ENCODE measurements at regions not wholly inside any gene's neighbourhood (a gene's known extent, or its start where the extent isn't known, plus 50 kb on each side); places are given as distances from the start of the nearest gene placed in this dataset.
A peak's percentile ranks its signal among the peaks of the same experiment; 100 is the strongest.

DNA sequence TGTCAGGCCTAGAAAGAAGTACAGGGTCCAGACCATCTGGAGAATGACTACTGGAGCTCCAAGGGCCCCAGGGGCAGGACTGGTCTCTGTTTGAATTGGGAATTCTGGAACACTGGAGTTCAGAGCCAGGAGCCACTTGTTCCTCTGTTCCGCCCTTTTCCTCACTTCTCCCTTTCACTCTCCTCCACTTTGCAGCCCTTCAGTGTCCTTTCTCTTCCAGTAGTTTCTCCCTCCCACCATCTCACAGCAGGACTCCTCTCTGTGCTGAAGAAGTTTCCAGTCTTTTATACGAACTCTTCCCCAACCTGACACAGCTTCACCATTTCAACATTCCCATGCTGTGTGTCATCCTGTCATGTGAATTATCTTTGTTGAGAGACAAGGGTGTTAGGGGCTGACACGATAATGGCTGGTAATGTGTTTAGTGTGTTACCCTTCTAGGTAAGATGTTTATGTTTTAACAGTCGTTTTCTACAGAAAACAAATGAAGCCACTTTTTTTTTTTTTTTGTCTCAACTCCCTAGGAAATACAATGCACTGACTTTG is 180.3 kb upstream of the MYOCD start:
- in situ Hi-C loops (cut with HindIII; ENCODE audit: low pct_unique_long_range_greater_than_20kb, low sequenced_read_pairs) = no loop called here

DNA sequence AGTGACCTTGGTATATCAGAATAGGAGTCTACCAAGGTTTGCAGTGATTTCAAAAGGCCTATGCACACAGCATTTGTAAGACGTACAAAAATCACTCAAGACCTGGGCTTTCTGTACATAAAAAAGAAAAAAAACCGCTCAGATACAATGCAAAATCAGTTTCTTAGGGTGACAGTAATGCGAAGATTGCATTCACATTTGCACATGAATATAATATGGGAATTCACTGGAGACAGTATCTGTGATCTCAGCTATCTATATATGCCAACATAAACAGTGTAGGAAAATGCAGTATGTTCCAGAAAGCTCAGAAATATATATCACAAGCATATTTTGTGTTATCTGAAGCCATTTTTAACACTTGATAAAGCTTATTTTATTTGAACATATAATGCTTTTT is 176.4 kb upstream of the MYOCD start:
- DNase-seq (ENCODE audit: low read depth) = no peak
- in situ Hi-C loops (cut with HindIII; ENCODE audit: low pct_unique_long_range_greater_than_20kb, low sequenced_read_pairs) = no loop called here

More for the DNA sequence above, 180.3 kb upstream of the MYOCD start:
- DNase-seq (ENCODE audit: low read depth) = peak; percentile 10

DNA sequence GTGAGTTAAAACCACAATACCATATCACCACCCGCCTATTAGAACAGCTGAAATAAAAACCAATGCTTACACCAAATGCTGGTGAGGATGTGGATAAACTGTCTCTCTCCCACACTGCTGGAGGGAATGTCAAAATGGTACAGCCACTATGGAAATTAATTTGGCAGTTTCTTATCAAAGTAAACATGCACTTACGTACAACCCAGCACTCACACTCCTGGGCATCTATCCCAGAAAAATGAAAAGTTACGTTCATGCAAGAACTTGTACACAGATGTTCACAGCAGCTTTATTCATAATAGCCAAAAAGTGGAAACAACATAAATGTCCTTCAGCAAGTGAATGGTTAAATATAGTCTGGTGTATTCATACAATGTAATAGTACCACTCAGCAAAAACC is 173.2 kb upstream of the MYOCD start:
- DNase-seq (ENCODE audit: low read depth) = no peak
- in situ Hi-C loops (cut with HindIII; ENCODE audit: low pct_unique_long_range_greater_than_20kb, low sequenced_read_pairs) = no loop called here

DNA sequence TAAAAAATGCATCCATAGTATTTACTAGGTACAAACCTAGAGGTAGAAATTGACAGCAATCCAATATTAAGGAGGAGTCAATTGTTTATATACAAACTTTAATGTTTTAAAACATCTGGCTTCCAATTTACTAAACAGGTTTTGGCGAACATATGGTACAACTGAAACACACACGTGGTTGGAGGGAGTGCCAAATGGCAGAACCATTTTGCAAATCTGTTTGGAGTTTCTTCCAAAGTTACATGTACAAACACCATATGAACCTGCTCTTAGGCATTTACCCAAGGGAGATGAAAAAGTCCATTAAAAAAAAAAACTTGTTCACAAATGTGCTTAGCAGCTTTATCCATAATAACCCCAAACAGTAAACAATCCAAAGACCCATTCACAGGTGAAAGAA is 159.8 kb upstream of the MYOCD start:
- in situ Hi-C loops (cut with HindIII; ENCODE audit: low pct_unique_long_range_greater_than_20kb, low sequenced_read_pairs) = no loop called here
- DNase-seq (ENCODE audit: low read depth) = no peak

DNA sequence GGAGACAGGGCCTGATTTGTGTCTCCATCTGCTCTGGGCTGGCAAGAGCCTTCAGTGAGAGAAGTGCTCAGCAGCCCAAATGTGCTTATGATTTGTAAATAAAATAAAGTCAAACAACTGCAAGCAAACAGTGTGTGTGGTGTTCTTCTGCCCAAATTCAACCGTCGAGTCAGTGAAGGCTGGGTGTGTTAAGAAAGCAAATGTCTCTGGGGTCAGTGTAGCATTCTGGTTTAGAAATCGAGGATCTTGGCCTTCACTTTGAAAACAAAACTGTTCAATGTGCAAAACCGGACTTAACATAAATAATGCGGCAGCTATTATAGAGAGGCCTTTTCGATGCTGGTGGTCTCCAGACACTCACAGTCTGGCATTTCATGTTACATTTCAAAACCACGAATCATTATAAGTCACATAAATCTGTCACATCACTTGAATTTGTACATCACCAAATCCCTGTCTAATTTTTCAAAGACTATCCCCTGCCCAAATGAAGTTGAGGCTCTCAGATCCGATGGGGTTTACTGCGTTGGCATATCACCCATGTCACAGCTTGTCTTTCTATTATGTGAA is 158.6 kb upstream of the MYOCD start:
- DNase-seq (ENCODE audit: low read depth) = no peak
- in situ Hi-C loops (cut with HindIII; ENCODE audit: low pct_unique_long_range_greater_than_20kb, low sequenced_read_pairs) = no loop called here

DNA sequence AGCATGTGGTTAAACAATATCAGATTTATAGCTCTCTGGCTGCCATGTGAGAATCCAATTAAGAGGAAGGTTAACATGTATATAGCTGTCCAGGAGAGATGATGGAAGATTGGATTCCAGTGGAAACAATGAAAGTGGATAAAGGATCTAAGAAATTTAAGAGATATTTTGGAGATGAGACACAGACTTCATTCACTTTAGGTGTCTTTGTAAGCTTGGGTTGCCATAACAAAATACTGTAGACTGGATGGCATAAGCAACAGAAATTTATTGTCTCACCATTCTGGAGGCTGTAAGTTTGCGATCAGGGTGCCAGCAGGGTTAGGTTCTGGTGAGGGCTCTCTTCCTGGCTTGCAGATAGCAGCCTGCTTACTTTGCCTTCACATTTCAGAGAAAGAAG is 155.9 kb upstream of the MYOCD start:
- in situ Hi-C loops (cut with HindIII; ENCODE audit: low pct_unique_long_range_greater_than_20kb, low sequenced_read_pairs) = no loop called here
- DNase-seq (ENCODE audit: low read depth) = no peak

DNA sequence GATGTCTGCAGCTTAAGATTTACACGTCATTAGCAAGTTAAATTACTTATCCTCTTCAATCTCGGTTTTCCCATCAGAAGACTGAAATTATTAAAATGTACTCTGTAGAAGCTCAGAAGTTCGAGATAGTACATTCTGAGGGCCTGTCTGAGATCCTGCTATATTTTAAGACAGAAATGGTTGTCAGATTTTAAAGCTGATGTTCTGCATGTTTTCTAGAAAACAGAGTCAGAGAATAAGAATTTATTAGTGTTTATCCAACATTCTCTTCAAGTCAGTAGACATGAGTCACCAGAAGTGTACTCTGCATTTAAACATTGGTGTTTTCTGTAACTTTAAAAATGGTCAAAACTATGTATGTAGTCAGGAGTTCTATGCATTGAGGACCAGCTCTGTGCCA is 155.2 kb upstream of the MYOCD start:
- in situ Hi-C loops (cut with HindIII; ENCODE audit: low pct_unique_long_range_greater_than_20kb, low sequenced_read_pairs) = no loop called here
- DNase-seq (ENCODE audit: low read depth) = no peak

DNA sequence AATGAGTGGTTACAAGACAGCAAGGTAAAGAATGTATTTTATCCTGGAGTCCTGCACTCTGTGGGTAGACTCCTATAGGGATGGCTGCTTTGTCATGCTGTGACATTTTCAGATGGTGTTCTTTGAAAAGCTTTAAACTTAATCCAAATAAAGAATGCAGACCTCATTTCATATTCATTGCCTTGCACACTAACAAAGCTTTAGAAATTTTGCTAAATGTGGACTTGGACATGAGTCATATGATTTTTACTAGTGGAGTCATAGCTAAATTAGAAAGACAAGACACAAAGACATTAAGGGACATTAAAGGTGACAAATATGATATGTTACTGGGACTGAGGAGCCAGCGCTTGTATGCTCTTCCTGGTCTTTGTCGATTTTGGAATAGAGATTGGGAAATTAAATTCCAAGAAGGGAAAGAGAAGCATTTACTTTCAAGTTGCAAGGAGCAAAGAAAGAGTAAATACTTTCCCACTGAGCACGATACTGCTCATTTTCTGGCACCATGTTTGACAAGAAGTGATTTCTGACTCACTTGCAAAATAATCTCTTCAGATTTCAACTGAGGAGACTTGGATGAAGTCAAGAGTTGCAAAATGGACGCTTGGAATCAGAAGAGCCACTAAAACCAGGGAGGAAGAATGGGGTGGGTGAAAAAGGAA is 152.9 kb upstream of the MYOCD start:
- DNase-seq (ENCODE audit: low read depth) = no peak
- in situ Hi-C loops (cut with HindIII; ENCODE audit: low pct_unique_long_range_greater_than_20kb, low sequenced_read_pairs) = no loop called here

DNA sequence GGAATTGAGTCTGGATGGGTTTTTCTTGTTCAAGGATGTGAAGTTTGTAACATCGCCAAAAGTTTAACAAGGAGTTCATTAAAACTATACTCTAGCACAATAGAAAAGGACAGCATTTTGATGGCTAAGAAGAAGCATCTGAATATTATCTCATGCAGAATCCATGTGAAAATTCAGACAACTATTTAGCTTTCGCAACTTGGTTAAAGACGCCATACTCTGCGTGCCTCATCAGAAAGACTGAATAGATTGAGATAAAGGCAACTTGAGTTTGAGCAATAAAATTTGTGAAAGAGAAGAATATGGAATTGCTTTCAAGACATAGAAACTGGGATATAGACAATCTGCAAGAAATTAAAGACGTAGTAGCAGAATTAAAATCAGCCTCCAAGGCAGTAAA is 151.1 kb upstream of the MYOCD start:
- DNase-seq (ENCODE audit: low read depth) = no peak
- in situ Hi-C loops (cut with HindIII; ENCODE audit: low pct_unique_long_range_greater_than_20kb, low sequenced_read_pairs) = no loop called here

DNA sequence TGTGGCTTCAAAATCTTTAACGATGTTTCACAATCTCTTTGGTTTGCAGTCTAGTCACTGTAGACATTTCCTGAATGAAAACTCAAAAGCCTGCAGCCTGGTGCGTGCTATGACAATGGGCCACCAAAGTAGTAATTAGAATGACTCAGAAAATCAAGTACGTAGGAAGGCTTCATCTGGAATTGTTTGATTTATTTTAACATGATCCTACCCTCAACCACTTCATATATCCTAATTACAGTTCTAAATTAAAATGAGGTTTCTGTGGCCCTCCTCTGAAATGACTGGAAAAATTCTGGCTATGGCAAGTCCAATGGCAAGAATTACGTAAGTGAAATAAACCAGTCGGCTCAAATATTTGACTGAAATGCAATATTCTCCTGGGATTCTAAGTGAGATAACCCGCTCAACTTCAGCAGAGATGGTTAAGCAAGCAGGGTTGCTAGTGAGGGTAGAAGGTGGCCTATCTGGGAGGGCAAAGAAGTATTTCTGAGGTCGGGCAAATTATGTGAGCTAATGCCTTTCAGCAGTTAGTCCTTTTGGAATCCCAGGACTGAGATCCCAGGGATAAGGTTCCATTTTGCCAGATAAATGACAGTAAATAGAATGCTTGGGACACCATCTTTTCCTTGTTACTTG is 145.6 kb upstream of the MYOCD start:
- no peak for DNase-seq (ENCODE audit: low read depth)
- in situ Hi-C loops (cut with HindIII; ENCODE audit: low pct_unique_long_range_greater_than_20kb, low sequenced_read_pairs) = no loop called here

DNA sequence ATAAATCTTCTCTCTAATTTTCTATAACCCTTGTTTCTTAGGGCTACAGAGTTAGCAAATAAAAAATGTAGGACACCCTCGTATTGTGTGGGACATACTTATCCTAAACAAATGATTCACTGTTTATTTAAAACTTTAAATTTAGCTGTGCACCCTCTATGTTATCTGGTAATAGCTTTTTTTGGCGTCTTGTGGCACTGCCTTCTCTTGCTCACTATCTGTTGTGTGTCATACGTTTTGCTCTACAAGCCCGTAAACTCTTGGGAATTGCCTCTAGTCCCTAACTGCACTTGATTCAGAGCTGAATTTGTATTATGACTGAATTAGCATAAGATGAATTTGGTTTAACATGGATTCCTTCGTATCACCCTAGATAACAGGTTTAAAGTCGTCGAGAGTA is 144.3 kb upstream of the MYOCD start:
- no peak for DNase-seq (ENCODE audit: low read depth)
- in situ Hi-C loops (cut with HindIII; ENCODE audit: low pct_unique_long_range_greater_than_20kb, low sequenced_read_pairs) = no loop called here

DNA sequence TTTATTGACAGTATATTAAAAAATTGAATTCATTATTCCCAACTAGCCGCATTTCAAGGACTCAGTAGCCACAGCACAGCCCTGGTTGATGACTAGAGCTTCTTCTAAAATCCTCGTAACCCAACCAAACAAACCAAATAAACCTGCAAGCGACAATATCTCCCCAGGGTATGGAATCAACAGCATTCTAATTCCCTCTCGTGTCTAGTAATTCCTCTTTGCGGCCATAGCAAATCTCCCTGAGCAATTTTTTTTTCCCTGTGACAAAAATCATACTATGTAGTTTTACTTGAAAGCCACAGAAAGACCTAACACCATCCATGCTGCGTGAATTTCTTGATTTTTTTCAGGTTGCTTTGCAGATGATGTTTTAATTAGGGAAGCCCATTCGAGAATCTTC is 143.4 kb upstream of the MYOCD start:
- in situ Hi-C loops (cut with HindIII; ENCODE audit: low pct_unique_long_range_greater_than_20kb, low sequenced_read_pairs) = no loop called here
- no peak for DNase-seq (ENCODE audit: low read depth)

DNA sequence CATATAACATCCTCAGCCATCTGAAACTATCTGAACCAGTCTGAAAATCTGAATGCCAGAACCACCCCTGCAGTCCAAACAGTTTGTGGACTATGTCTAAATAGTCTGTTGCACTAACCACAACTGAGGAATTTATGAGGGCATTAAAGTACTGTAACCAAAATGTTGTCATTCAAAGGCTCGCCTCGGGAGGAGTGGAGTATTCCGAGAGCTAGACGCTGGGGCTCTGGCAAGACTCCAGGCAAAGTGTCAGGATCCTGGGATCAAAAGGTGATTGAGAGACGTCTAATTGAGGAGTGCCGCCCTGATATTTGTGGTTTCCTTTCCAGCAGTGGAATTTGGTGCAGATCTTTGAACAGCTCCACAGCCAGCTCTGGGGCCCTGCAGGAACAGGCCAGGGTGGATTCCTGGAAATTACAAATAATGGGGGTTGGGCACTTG is 142.9 kb upstream of the MYOCD start:
- peak; percentile 93 for DNase-seq (ENCODE audit: low read depth)
- in situ Hi-C loops (cut with HindIII; ENCODE audit: low pct_unique_long_range_greater_than_20kb, low sequenced_read_pairs) = no loop called here

DNA sequence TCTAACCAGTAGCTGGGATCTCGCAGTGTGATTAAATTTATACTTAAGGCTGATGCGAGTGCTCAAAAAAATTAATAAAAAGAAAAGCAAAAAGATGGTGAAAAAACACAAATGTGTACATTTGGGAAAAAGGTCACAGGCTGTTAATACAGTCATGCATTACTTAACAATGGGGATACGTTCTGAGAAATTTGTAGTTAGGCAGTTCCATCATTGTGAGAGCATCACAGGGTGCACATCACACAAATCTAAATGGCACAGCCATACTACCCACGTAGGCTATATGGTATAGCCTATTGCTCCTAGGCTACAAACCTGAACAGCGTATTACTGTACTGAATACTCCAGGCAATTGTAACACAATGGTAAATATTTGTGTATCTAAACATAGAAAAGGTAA is 142.4 kb upstream of the MYOCD start:
- DNase-seq (ENCODE audit: low read depth) = no peak
- in situ Hi-C loops (cut with HindIII; ENCODE audit: low pct_unique_long_range_greater_than_20kb, low sequenced_read_pairs) = no loop called here

DNA sequence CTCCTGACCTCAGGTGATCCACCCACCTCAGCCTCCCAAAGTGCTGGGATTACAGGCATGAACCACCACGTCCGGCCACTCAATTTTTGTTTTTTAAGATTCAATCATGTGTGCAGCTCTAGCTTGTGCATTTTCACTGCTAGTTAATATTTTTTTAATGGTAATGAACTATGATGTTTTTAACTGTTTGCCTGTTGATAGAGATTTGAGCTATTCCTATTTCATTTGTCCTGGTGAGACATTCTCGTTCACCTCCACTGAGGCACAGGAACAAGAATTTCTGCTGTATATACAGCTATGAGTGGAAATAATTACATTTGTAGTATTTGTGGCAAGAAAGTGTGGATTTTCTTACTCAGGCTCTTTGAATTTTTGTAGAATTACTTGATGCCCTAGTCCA is 137.7 kb upstream of the MYOCD start:
- DNase-seq (ENCODE audit: low read depth) = peak; percentile 84
- in situ Hi-C loops (cut with HindIII; ENCODE audit: low pct_unique_long_range_greater_than_20kb, low sequenced_read_pairs) = no loop called here

DNA sequence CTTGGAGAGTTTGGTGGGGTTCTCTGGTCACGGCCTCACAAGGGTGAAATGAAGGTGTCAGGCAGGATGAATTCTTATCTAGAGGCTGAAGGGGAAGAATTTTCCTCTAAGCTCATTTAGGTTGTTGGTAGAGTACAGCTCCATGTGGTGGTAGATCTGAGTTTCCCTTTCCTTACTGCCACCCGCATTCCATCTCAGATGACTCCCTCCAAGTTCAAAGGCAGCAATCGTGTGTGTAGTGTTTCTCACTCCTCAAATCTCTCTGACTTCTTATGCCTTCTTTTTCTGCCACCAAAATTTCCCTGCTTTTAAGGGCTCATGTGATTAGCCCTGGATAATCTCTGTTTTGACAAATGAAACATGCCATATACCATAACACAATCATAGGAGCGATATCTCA is 135.5 kb upstream of the MYOCD start:
- no peak for DNase-seq (ENCODE audit: low read depth)
- in situ Hi-C loops (cut with HindIII; ENCODE audit: low pct_unique_long_range_greater_than_20kb, low sequenced_read_pairs) = no loop called here

DNA sequence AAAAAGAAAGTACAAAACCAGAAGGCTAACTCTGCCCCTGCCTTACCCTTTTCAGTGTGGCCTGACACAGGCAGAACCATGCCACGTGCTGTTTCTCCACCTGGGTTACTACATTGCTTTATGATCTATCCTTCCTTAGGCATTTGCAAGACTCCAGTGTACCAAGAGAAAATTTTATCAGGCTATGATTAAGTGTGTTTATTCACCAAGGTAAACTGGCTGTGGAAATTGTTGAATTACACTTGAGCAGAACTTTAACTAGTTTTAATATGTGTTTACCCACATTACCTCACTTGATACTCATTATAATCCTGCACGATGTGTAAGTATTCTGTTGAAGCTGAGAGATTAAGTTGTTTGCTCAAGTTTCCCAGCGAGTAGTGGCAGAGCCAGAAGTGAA is 129.7 kb upstream of the MYOCD start:
- DNase-seq (ENCODE audit: low read depth) = no peak
- in situ Hi-C loops (cut with HindIII; ENCODE audit: low pct_unique_long_range_greater_than_20kb, low sequenced_read_pairs) = no loop called here

DNA sequence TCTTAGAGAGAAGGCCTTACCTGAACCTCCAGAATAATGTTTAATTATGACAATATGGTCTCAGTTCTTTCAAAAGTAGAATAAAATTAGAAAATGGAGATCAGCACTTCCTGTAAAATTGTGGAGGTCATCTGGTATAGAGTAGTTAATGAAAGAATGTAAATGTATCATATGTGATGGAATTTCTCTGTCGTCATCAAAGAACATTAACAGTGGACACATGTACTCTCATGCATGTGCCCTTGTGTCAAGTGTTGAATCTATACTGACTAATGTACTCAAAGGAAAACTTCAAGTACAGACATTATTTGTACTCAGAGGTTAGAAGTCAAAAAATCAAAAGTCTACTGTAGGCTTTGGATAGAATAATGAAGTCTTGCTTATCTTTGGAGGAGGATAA is 129.2 kb upstream of the MYOCD start:
- no peak for DNase-seq (ENCODE audit: low read depth)
- in situ Hi-C loops (cut with HindIII; ENCODE audit: low pct_unique_long_range_greater_than_20kb, low sequenced_read_pairs) = no loop called here

DNA sequence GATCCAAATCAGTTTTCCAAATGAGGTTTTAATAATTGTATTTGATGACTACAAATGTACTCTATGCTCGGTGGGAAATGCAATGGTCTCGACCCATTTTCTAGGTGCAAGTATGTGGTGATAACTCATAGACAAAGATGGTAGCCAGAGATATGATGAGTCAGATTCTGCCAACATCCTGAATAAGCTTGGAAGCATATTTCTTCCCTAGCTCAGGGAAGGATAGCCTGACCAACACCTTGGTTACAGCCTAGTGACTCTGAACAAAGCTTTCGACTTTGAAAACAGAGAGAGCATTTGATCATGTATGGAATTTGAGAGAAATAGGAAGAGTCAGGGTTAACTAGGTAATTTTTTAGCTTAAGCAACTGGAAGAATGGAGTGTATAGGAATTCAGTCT is 128.3 kb upstream of the MYOCD start:
- DNase-seq (ENCODE audit: low read depth) = no peak
- in situ Hi-C loops (cut with HindIII; ENCODE audit: low pct_unique_long_range_greater_than_20kb, low sequenced_read_pairs) = no loop called here

DNA sequence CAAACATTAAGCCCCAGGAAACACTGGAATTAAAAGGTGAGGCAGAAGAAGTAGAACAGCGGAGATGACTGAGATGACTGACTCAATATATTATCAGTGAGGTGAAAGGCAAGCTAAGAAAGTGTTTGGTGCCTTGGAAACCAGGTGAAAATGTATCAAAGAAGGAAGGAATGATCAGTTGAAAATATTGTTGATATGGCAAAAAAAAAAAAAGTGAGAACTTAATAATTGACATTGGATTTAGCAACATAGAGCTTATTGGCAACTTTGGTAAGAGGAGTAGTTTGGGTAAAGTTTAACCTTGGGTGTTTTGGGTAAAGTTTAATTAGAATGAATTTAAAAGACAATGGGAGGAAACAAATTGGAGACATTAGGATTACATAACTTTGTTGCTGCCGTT is 127.7 kb upstream of the MYOCD start:
- DNase-seq (ENCODE audit: low read depth) = no peak
- in situ Hi-C loops (cut with HindIII; ENCODE audit: low pct_unique_long_range_greater_than_20kb, low sequenced_read_pairs) = no loop called here
